Endothelial cell of umbilical vein (primary cell): ENCODE measurements at regions not wholly inside any gene's neighbourhood (a gene's known extent, or its start where the extent isn't known, plus 50 kb on each side); places are given as distances from the start of the nearest gene placed in this dataset.

Experiments used
- BruUV-seq: library from RNA; stranded (reverse); fragments of 400-500 nt; replicated peaks from 2 replicates; lab custom pipeline; 2021; lab: Mats Ljungman, UMichigan
- CTCF ChIA-PET: fragments of 300-600, 350-600 bp; sonication (Branson Sonifier 250); formaldehyde crosslinking; loops from one replicate; lab custom pipeline; 2021; ENCODE audit warnings: antibody characterized with exemption, inconsistent platforms; lab: Charles Lee
- POLR2A ChIA-PET: fragments of 300-600, 350-600 bp; sonication (Branson Sonifier 250); formaldehyde crosslinking; loops from one replicate; lab custom pipeline; 2021; ENCODE audit warnings: antibody characterized with exemption, inconsistent platforms; lab: Charles Lee
- DNase-seq: peaks from one replicate; pipeline ENCODE4 v3.0.0-alpha.2; 2011; ENCODE audit warnings: low read depth, low spot score
- FAIRE-seq: peaks from 2 replicates; lab custom pipeline; 2011; peaks lifted over from hg19 to GRCh38; lab: Jason Lieb, UNC
- H2AFZ ChIP-seq: 2 replicates; pipeline ENCODE4 v1.6.0; 2012; ENCODE audit warnings: low read depth, low read length, control low read depth, inconsistent platforms
- H3K27ac ChIP-seq: 2 replicates; pipeline ENCODE4 v1.5.1; 2011; ENCODE audit warnings: low read depth, mild to moderate bottlenecking, control low read depth, low read length, moderate library complexity; ENCODE audit not compliant: insufficient read depth
- H3K27me3 ChIP-seq, 2 experiments: 2 replicates each; pipeline versions ENCODE4 v1.6.0 to v1.6.1; 2011; ENCODE audit warnings: low read length in 2 of 2, mixed read lengths in 1 of 2; ENCODE audit not compliant: control insufficient read depth in 2 of 2, insufficient read depth in 2 of 2
- H3K36me3 ChIP-seq, 2 experiments: 2 replicates in 1 of 2; 3 replicates in 1 of 2; pipeline ENCODE4 v1.5.1; 2011; ENCODE audit warnings: low read length in 2 of 2, mild to moderate bottlenecking in 1 of 2, moderate library complexity in 1 of 2; ENCODE audit not compliant: control insufficient read depth in 2 of 2, insufficient read depth in 2 of 2; ENCODE audit errors: extremely low read depth in 1 of 2
- H3K4me1 ChIP-seq: 3 replicates; pipeline ENCODE4 v1.5.1; 2011; ENCODE audit warnings: mild to moderate bottlenecking, low read length; ENCODE audit not compliant: control insufficient read depth, insufficient read depth; ENCODE audit errors: extremely low read depth
- H3K4me2 ChIP-seq: 2 replicates; pipeline ENCODE4 v1.6.1; 2011; ENCODE audit warnings: low read length, control low read depth, mixed read lengths; ENCODE audit not compliant: insufficient read depth
- H3K4me3 ChIP-seq, 3 experiments: fragments of 200-600 bp in 1 of 3; sonication (generic), shearing (Covaris generic) in 1 of 3; replicated peaks in 1 of 3; 2 replicates each; pipeline ENCODE4 v1.5.1; 2011 to 2016; ENCODE audit warnings: control low read depth in 3 of 3, low read length in 3 of 3, mild to moderate bottlenecking in 2 of 3, inconsistent platforms in 1 of 3, low read depth in 1 of 3, moderate library complexity in 1 of 3; ENCODE audit not compliant: insufficient read depth in 1 of 3
- H3K79me2 ChIP-seq: 2 replicates; pipeline ENCODE4 v1.6.0; 2012; ENCODE audit warnings: low read length, inconsistent platforms; ENCODE audit not compliant: control insufficient read depth, insufficient read depth
- H3K9ac ChIP-seq: replicated peaks from 2 replicates; pipeline ENCODE3; 2011; ENCODE audit warnings: low read length, control low read depth; ENCODE audit not compliant: insufficient read depth; ENCODE audit errors: extremely low read depth
- H3K9me1 ChIP-seq: replicated peaks from 3 replicates; pipeline ENCODE4 v1.6.0; 2011; ENCODE audit warnings: mild to moderate bottlenecking, low read length; ENCODE audit not compliant: control insufficient read depth, insufficient read depth; ENCODE audit errors: extremely low read depth
- H3K9me3 ChIP-seq: replicated peaks from 2 replicates; pipeline ENCODE4 v1.5.1; 2012; ENCODE audit warnings: low read length, inconsistent platforms; ENCODE audit not compliant: control insufficient read depth, insufficient read depth
- H4K20me1 ChIP-seq: replicated peaks from 2 replicates; pipeline ENCODE3; 2011; ENCODE audit warnings: mild to moderate bottlenecking, low read length; ENCODE audit not compliant: control insufficient read depth, insufficient read depth; ENCODE audit errors: extremely low read depth
- CTCF ChIP-seq, 2 donors: IDR thresholded peaks; 1 replicate in 1 of 2; 2 replicates in 1 of 2; pipeline ENCODE4 v1.5.1; 2011; ENCODE audit warnings: low read length in 2 of 2, mild to moderate bottlenecking in 2 of 2, moderate library complexity in 2 of 2, control low read depth in 1 of 2, inconsistent platforms in 1 of 2, low read depth in 1 of 2; ENCODE audit not compliant: insufficient read depth in 1 of 2; ENCODE audit errors: extremely low read depth in 1 of 2
- FOS ChIP-seq: IDR thresholded peaks from 2 replicates; pipeline ENCODE4 v1.6.1; 2011; ENCODE audit warnings: mild to moderate bottlenecking, low read length, moderate library complexity, borderline replicate concordance; ENCODE audit not compliant: insufficient read depth
- GATA2 ChIP-seq: IDR thresholded peaks from 2 replicates; pipeline ENCODE4 v1.7.0; 2011; ENCODE audit warnings: low read depth, mild to moderate bottlenecking, moderate library complexity, mixed read lengths, low read length; ENCODE audit not compliant: insufficient read length, insufficient read depth
- JUN ChIP-seq: IDR thresholded peaks from 2 replicates; pipeline ENCODE4 v1.6.1; 2011; ENCODE audit warnings: borderline replicate concordance, low read depth; ENCODE audit not compliant: insufficient read length, insufficient read depth
- MYC ChIP-seq: IDR thresholded peaks from one replicate; pipeline ENCODE4 v1.6.1; 2011; ENCODE audit warnings: mild to moderate bottlenecking, low read depth, low read length
- POLR2A ChIP-seq: IDR thresholded peaks from 2 replicates; pipeline ENCODE4 v1.6.1; 2012; ENCODE audit warnings: low read depth, mild to moderate bottlenecking, control low read depth, low read length
- dilution Hi-C: fragments of 300-500 bp; cut with MboI; formaldehyde crosslinking; loops from one replicate; pipeline ENCODE4 v1.15.0; 2019; ENCODE audit warnings: low sequenced_read_pairs; ENCODE audit not compliant: extremely low pct_ligation_motif_present
- intact Hi-C: fragments of 100-400 bp; cut with micrococcal nuclease; formaldehyde crosslinking; loops from one replicate; pipeline ENCODE4 v1.10.0; 2022

GRCh38 chr10:130495116-130495862, 359.1 kb downstream of the GLRX3 start:
- TF ChIP-seq GATA2 (no peak), POLR2A (no peak), MYC (no peak), JUN (no peak), FOS (no peak), CTCF (IDR thresholded peaks at IDR 0.05; ENCODE audit: extremely low read depth in 1 of 2, insufficient read depth in 1 of 2, low read depth in 1 of 2, low read length in 2 of 2) (no peak)
- no peaks in the 10 kb centered on the region for H3K27me3 ChIP-seq
- POLR2A ChIA-PET: no interaction called here
- H4K20me1 ChIP-seq: no peaks in the 10 kb centered on the region
- dilution Hi-C loops (no loop called here), intact Hi-C loops (no loop called here)
- FAIRE-seq (no peak), DNase-seq (no peak)
- peaks cover 17% of the 10 kb centered on the region for H3K9me3 ChIP-seq
- no TSS peak for BruUV-seq
- H3K27ac ChIP-seq: no peak overlapping the region
- no peaks in the 10 kb centered on the region for H3K9me1 ChIP-seq
- no peak overlapping the region for H3K4me2 ChIP-seq
- H2AFZ ChIP-seq: no peak overlapping the region
- no peaks in the 10 kb centered on the region for H3K79me2 ChIP-seq
- CTCF ChIA-PET: no interaction called here
- H3K4me3 ChIP-seq: no peak overlapping the region
- H3K36me3 ChIP-seq: no peaks in the 10 kb centered on the region
- H3K4me1 ChIP-seq: no peaks in the 10 kb centered on the region
- H3K9ac ChIP-seq: no peak overlapping the region
